HUES6 (cell line): ENCODE measurements at regions not wholly inside any gene's neighbourhood (a gene's known extent, or its start where the extent isn't known, plus 50 kb on each side); places are given as distances from the start of the nearest gene placed in this dataset.

Experiments
- H3K27ac ChIP-seq: 2 replicates; pipeline ENCODE4 v1.7.0; 2013; ENCODE audit warnings: low read depth, mild to moderate bottlenecking, low read length, inconsistent platforms
- H3K27me3 ChIP-seq: 2 replicates; pipeline ENCODE4 v1.6.1; 2013; ENCODE audit warnings: low read length; ENCODE audit not compliant: control insufficient read depth, insufficient read depth
- H3K36me3 ChIP-seq: 2 replicates; pipeline ENCODE4 v1.6.1; 2013; ENCODE audit warnings: low read length; ENCODE audit not compliant: control insufficient read depth, insufficient read depth
- H3K4me1 ChIP-seq: 2 replicates; pipeline ENCODE4 v1.6.1; 2013; ENCODE audit warnings: low read length; ENCODE audit not compliant: control insufficient read depth, insufficient read depth
- H3K4me3 ChIP-seq: 2 replicates; pipeline ENCODE4 v1.5.1; 2013; ENCODE audit warnings: low read depth, low read length
- H3K9ac ChIP-seq: one replicate; pipeline ENCODE4 v1.6.1; 2013; ENCODE audit warnings: mild to moderate bottlenecking, low read length
- H3K9me3 ChIP-seq: 2 replicates; pipeline ENCODE4 v1.6.1; 2013; ENCODE audit warnings: low read depth, low read length; ENCODE audit not compliant: control insufficient read depth, insufficient read depth

DNA sequence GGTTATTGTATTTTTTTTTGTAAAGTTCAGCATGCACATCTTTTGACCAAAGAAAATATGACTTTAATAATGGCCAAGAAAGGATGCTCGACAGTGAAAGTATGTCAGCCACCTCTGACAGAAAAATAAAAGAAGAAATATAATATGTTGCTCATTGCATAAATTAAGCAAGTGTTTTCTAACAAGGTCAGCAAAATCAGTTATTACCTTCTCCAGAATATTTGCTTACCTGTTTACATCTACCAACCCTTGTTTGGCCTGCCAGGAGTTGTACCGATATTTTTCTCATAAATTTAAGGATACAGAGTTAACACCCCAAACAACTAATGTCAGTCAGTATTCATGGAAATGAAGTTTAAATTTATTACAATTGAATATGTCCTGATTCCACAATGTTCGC is 685.4 kb downstream of the PLA2G4A start:
- Histone ChIP-seq H3K36me3 (no peaks in the 10 kb centered on the region), H3K27me3 (no peaks in the 10 kb centered on the region), H3K4me3 (no peak overlapping the region), H3K4me1 (no peaks in the 10 kb centered on the region; the same call in 1 of the 2 replicates), H3K9ac (no peak overlapping the region), H3K9me3 (no peaks in the 10 kb centered on the region), H3K27ac (no peak overlapping the region)

DNA sequence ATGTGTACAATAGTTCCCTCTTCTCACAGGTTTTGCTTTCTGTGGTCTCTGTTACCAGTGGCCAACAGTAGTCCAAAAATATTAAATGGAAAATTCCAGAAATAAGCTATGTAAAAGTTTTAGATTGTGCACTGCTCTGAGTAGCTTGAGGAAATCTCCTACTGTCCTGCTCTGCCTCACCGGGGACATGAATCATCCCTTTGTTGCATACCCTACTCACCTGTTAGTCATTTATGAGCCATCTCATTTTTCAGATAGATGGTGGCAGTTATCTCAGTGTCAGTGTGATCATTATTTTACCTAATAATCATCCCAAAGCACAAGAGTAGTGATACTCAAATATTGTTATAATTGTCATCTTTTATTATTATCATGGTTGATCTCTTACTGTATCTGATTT is 688.1 kb downstream of the PLA2G4A start:
- no peak overlapping the region for H3K27ac ChIP-seq
- H3K9me3 ChIP-seq, result no peaks in the 10 kb centered on the region
- no peak overlapping the region for H3K9ac ChIP-seq
- no peaks in the 10 kb centered on the region for H3K27me3 ChIP-seq
- no peaks in the 10 kb centered on the region; the same call in 1 of the 2 replicates for H3K4me1 ChIP-seq
- no peak overlapping the region for H3K4me3 ChIP-seq
- H3K36me3 ChIP-seq, result no peaks in the 10 kb centered on the region

DNA sequence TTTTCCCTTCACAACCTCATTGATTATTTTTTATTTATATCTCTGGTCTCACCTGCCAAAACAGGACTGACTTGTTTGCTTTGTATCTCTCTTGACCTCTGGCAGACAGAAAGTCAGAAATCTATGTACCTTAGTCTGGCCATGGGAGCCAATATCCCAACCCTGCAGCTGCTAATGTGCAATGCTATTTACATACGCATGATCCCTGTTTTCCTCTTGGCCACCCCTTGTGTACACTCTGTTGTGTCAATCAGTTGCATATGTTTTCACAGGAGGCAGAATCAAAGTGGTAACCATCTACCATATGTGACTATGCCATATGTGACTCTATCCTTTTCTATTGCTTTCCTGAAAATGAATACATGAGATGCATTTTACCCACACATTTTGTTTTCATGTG is 688.8 kb downstream of the PLA2G4A start:
- H3K36me3 ChIP-seq, result no peaks in the 10 kb centered on the region
- H3K9ac ChIP-seq, result no peak overlapping the region
- no peak overlapping the region for H3K4me3 ChIP-seq
- no peaks in the 10 kb centered on the region for H3K27me3 ChIP-seq
- no peaks in the 10 kb centered on the region for H3K9me3 ChIP-seq
- H3K4me1 ChIP-seq, result no peaks in the 10 kb centered on the region; the same call in 1 of the 2 replicates
- H3K27ac ChIP-seq, result no peak overlapping the region

DNA sequence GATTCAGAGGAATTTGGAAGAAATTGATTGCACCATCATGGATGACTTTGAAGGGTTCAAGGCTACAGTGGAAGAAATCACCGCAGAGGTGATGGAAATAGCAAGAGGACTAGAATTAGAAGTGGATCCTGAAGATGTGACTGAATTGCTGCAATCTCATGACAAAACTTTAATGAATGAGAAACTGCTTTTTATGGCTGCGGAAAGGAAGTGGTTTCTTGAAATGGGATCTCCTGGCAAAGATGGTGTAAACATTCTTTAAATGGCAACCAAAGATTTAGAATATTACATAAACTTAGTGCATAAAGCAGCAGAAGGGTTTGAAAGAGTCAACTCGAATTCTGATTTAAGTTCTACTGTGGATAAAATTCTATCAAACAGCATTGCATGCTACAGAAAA is 698.6 kb downstream of the PLA2G4A start:
- no peaks in the 10 kb centered on the region for H3K4me1 ChIP-seq
- H3K9me3 ChIP-seq, result no peaks in the 10 kb centered on the region
- H3K4me3 ChIP-seq, result no peak overlapping the region
- H3K27ac ChIP-seq, result no peak overlapping the region
- no peaks in the 10 kb centered on the region for H3K27me3 ChIP-seq
- H3K36me3 ChIP-seq, result no peaks in the 10 kb centered on the region
- H3K9ac ChIP-seq, result no peak overlapping the region

DNA sequence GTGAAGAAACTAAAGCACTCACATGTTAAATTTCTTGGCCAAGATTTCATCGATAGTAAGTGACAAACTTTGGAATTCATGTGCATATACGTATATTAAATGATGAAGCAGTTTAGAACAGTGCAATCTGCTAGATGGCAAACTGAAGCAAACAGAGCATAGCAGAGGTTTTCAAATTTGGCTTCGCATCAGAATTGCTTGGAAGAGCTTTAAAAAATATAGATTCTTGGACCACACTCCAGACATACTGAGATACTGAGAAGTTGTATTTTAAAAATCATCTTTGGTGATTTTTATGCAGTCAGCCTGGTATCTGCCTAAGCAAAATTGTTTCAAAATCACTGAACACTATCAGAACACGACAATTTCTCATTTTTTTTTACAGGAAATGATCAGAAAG is 709.2 kb downstream of the PLA2G4A start:
- Histone ChIP-seq H3K27me3 (no peaks in the 10 kb centered on the region), H3K27ac (no peak overlapping the region), H3K4me3 (no peak overlapping the region), H3K9me3 (no peaks in the 10 kb centered on the region), H3K4me1 (no peaks in the 10 kb centered on the region), H3K9ac (no peak overlapping the region), H3K36me3 (no peaks in the 10 kb centered on the region)

GRCh38 chr1:187549540-187549939 is 720.8 kb downstream of the PLA2G4A start:
- Histone ChIP-seq H3K4me3 (no peak overlapping the region), H3K36me3 (no peaks in the 10 kb centered on the region), H3K9me3 (0 out of 2 replicates have a peak, but pooled peaks cover 2% of the 10 kb centered on the region), H3K4me1 (no peaks in the 10 kb centered on the region), H3K27me3 (no peaks in the 10 kb centered on the region), H3K27ac (no peak overlapping the region), H3K9ac (no peak overlapping the region)

GRCh38 chr1:187551061-187551460 is 722.3 kb downstream of the PLA2G4A start:
- H3K4me1 ChIP-seq, result no peaks in the 10 kb centered on the region
- H3K27me3 ChIP-seq, result no peaks in the 10 kb centered on the region
- H3K9me3 ChIP-seq, result 0 out of 2 replicates have a peak, but pooled peaks cover 2% of the 10 kb centered on the region
- H3K9ac ChIP-seq, result no peak overlapping the region
- H3K36me3 ChIP-seq, result no peaks in the 10 kb centered on the region
- no peak overlapping the region for H3K27ac ChIP-seq
- H3K4me3 ChIP-seq, result no peak overlapping the region

- Histone ChIP-seq H3K9ac (no peak overlapping the region), H3K4me1 (no peaks in the 10 kb centered on the region), H3K4me3 (no peak overlapping the region), H3K27me3 (no peaks in the 10 kb centered on the region), H3K36me3 (no peaks in the 10 kb centered on the region), H3K9me3 (no peaks in the 10 kb centered on the region), H3K27ac (no peak overlapping the region)
These were observed 734.4 kb downstream of the PLA2G4A start for GRCh38 chr1:187563191-187563590.

- Histone ChIP-seq H3K27ac (no peak overlapping the region), H3K27me3 (no peaks in the 10 kb centered on the region), H3K4me3 (no peak overlapping the region), H3K9ac (no peak overlapping the region), H3K4me1 (no peaks in the 10 kb centered on the region), H3K9me3 (no peaks in the 10 kb centered on the region), H3K36me3 (no peaks in the 10 kb centered on the region)
These were observed 737.6 kb downstream of the PLA2G4A start for GRCh38 chr1:187566354-187566753.

DNA sequence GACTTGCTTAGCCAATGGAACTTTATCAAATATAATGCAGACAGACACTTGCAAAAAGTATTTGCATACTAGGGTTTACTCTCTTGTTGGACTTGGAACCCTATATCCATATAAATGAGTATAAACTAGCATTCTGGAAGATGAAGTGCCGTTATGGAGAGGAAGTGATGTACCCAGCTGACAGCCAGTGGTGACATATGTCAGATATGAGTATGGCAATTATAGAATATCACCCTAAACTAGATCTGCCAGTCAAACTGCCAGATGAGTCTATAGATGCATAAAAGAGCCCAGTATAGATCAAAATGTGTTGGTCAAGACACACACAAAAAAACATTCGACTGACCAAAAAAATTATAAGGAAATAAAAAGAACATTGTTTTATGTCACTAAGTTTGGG is 739.3 kb downstream of the PLA2G4A start:
- Histone ChIP-seq H3K9ac (no peak overlapping the region), H3K9me3 (no peaks in the 10 kb centered on the region), H3K4me1 (no peaks in the 10 kb centered on the region), H3K27ac (no peak overlapping the region), H3K4me3 (no peak overlapping the region), H3K27me3 (no peaks in the 10 kb centered on the region), H3K36me3 (no peaks in the 10 kb centered on the region)

GRCh38 chr1:187570166-187570565 is 741.4 kb downstream of the PLA2G4A start:
- H3K4me1 ChIP-seq, result no peaks in the 10 kb centered on the region
- H3K4me3 ChIP-seq, result no peak overlapping the region
- no peak overlapping the region for H3K27ac ChIP-seq
- H3K9me3 ChIP-seq, result no peaks in the 10 kb centered on the region
- no peaks in the 10 kb centered on the region for H3K36me3 ChIP-seq
- no peak overlapping the region for H3K9ac ChIP-seq
- H3K27me3 ChIP-seq, result no peaks in the 10 kb centered on the region

GRCh38 chr1:187577610-187578009 is 748.9 kb downstream of the PLA2G4A start:
- no peaks in the 10 kb centered on the region for H3K27me3 ChIP-seq
- no peaks in the 10 kb centered on the region for H3K4me1 ChIP-seq
- no peak overlapping the region for H3K27ac ChIP-seq
- no peaks in the 10 kb centered on the region for H3K36me3 ChIP-seq
- H3K9ac ChIP-seq, result no peak overlapping the region
- H3K4me3 ChIP-seq, result no peak overlapping the region
- no peaks in the 10 kb centered on the region for H3K9me3 ChIP-seq
